T-helper 1 cell (primary cell): ENCODE measurements at regions not wholly inside any gene's neighbourhood (a gene's known extent, or its start where the extent isn't known, plus 50 kb on each side); places are given as distances from the start of the nearest gene placed in this dataset.

Experiments used
- DNase-seq, 5 donors: peaks; one replicate each; pipeline ENCODE4 v3.0.0-alpha.2; 2012 to 2020

- no peak for DNase-seq
These were observed 57.9 kb upstream of the SLC5A9 start for GRCh38 chr1:48164571-48164970.

GRCh38 chr1:48160486-48161132 lies 61.9 kb upstream of the SLC5A9 start:
- no peak for DNase-seq

- DNase-seq = no peak
These were observed 83.2 kb upstream of the SLC5A9 start for GRCh38 chr1:48139275-48139674.

GRCh38 chr1:48127735-48128685 lies 94.5 kb upstream of the SLC5A9 start:
- DNase-seq = no peak

GRCh38 chr1:48123647-48124046 lies 98.9 kb upstream of the SLC5A9 start:
- no peak for DNase-seq

GRCh38 chr1:48121955-48122354 lies 100.6 kb upstream of the SLC5A9 start:
- DNase-seq = no peak

- DNase-seq = no peak
These were observed 101.9 kb upstream of the SLC5A9 start for GRCh38 chr1:48120621-48121020.

GRCh38 chr1:48115835-48116234 lies 106.7 kb upstream of the SLC5A9 start:
- no peak for DNase-seq

GRCh38 chr1:48114596-48115382 lies 107.7 kb upstream of the SLC5A9 start:
- no peak for DNase-seq

- no peak for DNase-seq
These were observed 112.3 kb upstream of the TRABD2B start for GRCh38 chr1:48109390-48110013.

- DNase-seq = no peak
These were observed 110.3 kb upstream of the TRABD2B start for GRCh38 chr1:48107516-48107915.

- no peak for DNase-seq
These were observed 108.9 kb upstream of the TRABD2B start for GRCh38 chr1:48106049-48106448.

GRCh38 chr1:48105165-48105564 lies 108.0 kb upstream of the TRABD2B start:
- DNase-seq = no peak

GRCh38 chr1:48103495-48103894 lies 106.3 kb upstream of the TRABD2B start:
- DNase-seq = no peak

GRCh38 chr1:48102766-48103165 lies 105.6 kb upstream of the TRABD2B start:
- DNase-seq = no peak

- no peak for DNase-seq
These were observed 102.0 kb upstream of the TRABD2B start for GRCh38 chr1:48099072-48099773.

- peak; percentile 17 to 64 (median 48) for DNase-seq
These were observed 96.7 kb upstream of the TRABD2B start for GRCh38 chr1:48093696-48094528.

GRCh38 chr1:48093147-48093546 lies 96.0 kb upstream of the TRABD2B start:
- DNase-seq = no peak

GRCh38 chr1:48092401-48092800 lies 95.2 kb upstream of the TRABD2B start:
- DNase-seq = no peak

GRCh38 chr1:48089356-48089891 lies 92.2 kb upstream of the TRABD2B start:
- no peak for DNase-seq

GRCh38 chr1:48084826-48085225 lies 87.6 kb upstream of the TRABD2B start:
- no peak for DNase-seq
